Mesothelial cell of epicardium (in vitro differentiated cells): ENCODE measurements at regions not wholly inside any gene's neighbourhood (a gene's known extent, or its start where the extent isn't known, plus 50 kb on each side); places are given as distances from the start of the nearest gene placed in this dataset.

ENCODE experiments used
- DNase-seq, 2 experiments: peaks; one replicate each; pipeline ENCODE4 v3.0.0; 2021; ENCODE audit warnings: low spot score in 2 of 2; ENCODE audit not compliant: unreplicated experiment in 2 of 2
- H3K27ac Mint-ChIP-seq: 2 replicates; pipeline ENCODE4 v1.8.0; 2021; ENCODE audit warnings: mixed read lengths
- H3K27me3 Mint-ChIP-seq: 2 replicates; pipeline ENCODE4 v1.8.0; 2021; ENCODE audit warnings: low read depth, mixed read lengths
- H3K36me3 Mint-ChIP-seq: 2 replicates; pipeline ENCODE4 v1.8.0; 2021; ENCODE audit warnings: mixed read lengths
- H3K4me1 Mint-ChIP-seq: 2 replicates; pipeline ENCODE4 v1.8.0; 2021; ENCODE audit warnings: mixed read lengths
- H3K4me3 Mint-ChIP-seq: 2 replicates; pipeline ENCODE4 v1.8.0; 2021; ENCODE audit warnings: mild to moderate bottlenecking, moderate library complexity, mixed read lengths
- H3K9me3 Mint-ChIP-seq: 2 replicates; pipeline ENCODE4 v1.8.0; 2021; ENCODE audit warnings: mixed read lengths
- TF ChIP-seq, protein P1 (sequence below): fragments of 200-600 bp; sonication (generic); IDR thresholded peaks from one replicate; pipeline ENCODE4 v1.5.0; 2021; ENCODE audit warnings: antibody characterized with exemption; ENCODE audit not compliant: unreplicated experiment

DNA sequence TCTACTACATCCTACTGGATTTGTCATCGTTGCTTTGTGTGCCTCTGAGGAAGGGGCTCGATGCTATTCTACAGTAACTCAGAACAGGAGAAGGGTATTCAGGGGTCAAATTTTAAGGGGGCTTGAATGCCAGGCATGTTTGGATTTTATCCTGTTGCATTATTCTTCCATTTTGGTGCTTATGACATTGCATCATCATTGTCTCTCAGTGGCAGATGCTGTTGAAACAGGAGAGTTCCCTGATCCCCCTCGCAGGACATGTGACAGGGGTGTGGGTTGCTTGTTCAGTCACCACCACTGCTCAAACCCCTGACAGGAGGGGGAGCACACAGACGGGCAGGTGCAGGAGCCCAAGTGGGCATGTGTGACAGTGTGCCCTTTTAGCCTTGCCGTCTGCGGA, 156.7 kb downstream of the SLC4A3 start:
- H3K4me3 Mint-ChIP-seq = no peak overlapping the region

DNA sequence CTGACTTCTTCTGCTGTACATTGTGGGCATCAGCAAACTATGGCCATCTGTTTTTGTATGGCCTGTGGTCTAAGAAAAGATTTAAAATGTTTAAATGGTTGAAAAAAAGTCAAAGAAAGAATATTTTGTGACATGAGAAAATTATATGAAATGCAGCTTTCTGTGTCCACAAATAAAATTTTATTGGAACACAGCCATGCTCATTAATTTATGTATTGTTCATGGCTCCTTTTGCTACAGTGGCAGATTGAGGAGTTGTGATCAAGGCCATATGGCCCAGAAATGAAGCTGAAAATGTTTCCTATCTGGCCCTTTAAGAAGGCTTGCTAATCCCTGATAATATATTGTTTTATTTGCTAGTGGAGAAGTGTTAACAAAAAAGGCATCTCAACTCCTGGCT, 162.0 kb downstream of the SLC4A3 start:
- H3K4me3 Mint-ChIP-seq = no peak overlapping the region
- H3K27me3 Mint-ChIP-seq = peaks cover 19% of the 10 kb centered on the region
- DNase-seq = no peak
- no peaks in the 10 kb centered on the region for H3K36me3 Mint-ChIP-seq
- peaks cover 5% of the 10 kb centered on the region for H3K9me3 Mint-ChIP-seq
- TF ChIP-seq, protein P1, sequence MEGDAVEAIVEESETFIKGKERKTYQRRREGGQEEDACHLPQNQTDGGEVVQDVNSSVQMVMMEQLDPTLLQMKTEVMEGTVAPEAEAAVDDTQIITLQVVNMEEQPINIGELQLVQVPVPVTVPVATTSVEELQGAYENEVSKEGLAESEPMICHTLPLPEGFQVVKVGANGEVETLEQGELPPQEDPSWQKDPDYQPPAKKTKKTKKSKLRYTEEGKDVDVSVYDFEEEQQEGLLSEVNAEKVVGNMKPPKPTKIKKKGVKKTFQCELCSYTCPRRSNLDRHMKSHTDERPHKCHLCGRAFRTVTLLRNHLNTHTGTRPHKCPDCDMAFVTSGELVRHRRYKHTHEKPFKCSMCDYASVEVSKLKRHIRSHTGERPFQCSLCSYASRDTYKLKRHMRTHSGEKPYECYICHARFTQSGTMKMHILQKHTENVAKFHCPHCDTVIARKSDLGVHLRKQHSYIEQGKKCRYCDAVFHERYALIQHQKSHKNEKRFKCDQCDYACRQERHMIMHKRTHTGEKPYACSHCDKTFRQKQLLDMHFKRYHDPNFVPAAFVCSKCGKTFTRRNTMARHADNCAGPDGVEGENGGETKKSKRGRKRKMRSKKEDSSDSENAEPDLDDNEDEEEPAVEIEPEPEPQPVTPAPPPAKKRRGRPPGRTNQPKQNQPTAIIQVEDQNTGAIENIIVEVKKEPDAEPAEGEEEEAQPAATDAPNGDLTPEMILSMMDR = no peak
- no peak overlapping the region for H3K27ac Mint-ChIP-seq
- H3K4me1 Mint-ChIP-seq = no peaks in the 10 kb centered on the region

More for the DNA sequence above, 156.7 kb downstream of the SLC4A3 start:
- Mint-ChIP-seq H3K9me3 (no peaks in the 10 kb centered on the region), H3K4me1 (peaks cover 6% of the 10 kb centered on the region), H3K27me3 (peaks cover 13% of the 10 kb centered on the region), H3K36me3 (no peaks in the 10 kb centered on the region), H3K27ac (no peak overlapping the region)
- TF ChIP-seq, protein P1 = no peak
- no peak for DNase-seq

DNA sequence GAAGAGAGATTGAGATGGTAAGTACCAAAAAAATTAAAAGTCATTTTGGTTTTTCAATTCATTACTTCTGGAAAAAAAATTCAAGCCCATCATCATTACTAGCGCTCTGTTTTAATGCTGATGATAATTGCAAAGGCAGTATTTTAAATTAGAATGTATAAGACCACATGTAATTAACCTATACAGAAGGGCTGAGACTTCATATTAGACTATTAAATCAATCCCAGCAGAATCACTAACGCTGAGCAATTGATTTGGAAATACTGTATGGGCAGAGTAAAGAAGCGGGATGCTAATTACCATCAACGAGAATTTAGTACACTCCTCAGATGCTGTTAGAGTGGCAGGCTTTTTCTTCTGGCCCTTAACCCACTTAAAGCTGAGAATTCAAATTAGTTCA, 165.0 kb downstream of the SLC4A3 start:
- Mint-ChIP-seq H3K27me3 (peaks cover 11% of the 10 kb centered on the region), H3K36me3 (no peaks in the 10 kb centered on the region), H3K27ac (no peak overlapping the region), H3K4me1 (no peaks in the 10 kb centered on the region), H3K9me3 (peaks cover 12% of the 10 kb centered on the region), H3K4me3 (no peak overlapping the region)
- DNase-seq = no peak
- TF ChIP-seq, protein P1 = no peak

DNA sequence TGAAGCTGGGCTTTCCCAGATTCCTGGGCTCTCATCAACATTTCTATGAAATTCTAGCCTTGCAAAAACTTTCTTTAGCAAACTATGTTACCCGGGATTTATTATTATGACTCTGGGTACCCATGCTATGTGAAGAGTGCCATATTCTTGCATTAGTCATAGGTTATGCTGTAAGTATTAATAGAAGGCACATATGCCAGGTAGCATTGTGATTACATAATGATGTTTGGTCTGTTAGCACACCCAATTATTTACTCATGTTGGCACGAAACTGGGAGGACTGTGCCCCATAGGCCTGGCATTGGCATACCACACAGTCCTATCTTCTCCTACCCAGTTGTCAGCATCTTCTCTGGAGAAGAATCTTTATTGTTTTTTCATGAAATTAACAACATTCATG, 171.0 kb downstream of the SLC4A3 start:
- Mint-ChIP-seq H3K9me3 (peaks cover 21% of the 10 kb centered on the region), H3K4me1 (no peaks in the 10 kb centered on the region), H3K27me3 (peaks cover 2% of the 10 kb centered on the region), H3K36me3 (no peaks in the 10 kb centered on the region), H3K27ac (no peak overlapping the region), H3K4me3 (no peak overlapping the region)
- TF ChIP-seq, protein P1 = no peak
- no peak for DNase-seq

DNA sequence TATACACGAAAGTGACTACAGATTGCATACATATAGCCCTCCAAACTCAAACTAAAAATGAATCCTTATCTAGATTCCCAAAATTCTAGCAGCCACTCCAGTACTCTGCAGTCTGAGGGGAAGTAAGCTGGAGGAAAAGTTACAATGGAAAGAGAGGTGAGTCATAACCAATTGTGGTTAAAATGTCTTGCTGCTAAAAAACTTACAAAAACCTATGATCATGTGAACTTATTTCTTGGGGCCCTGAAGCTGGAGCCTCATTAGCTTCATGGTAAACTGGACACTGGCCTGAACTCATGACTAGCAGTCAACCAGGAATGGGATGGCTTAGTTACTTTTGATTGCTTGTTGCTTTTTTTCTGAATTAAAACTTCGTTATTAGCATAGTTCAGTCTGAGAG, 175.9 kb downstream of the SLC4A3 start:
- no peak for DNase-seq
- Mint-ChIP-seq H3K9me3 (peaks cover 28% of the 10 kb centered on the region), H3K27ac (no peak overlapping the region), H3K4me1 (no peaks in the 10 kb centered on the region), H3K4me3 (no peak overlapping the region), H3K27me3 (peaks cover 2% of the 10 kb centered on the region), H3K36me3 (no peaks in the 10 kb centered on the region)
- TF ChIP-seq, protein P1 = no peak

DNA sequence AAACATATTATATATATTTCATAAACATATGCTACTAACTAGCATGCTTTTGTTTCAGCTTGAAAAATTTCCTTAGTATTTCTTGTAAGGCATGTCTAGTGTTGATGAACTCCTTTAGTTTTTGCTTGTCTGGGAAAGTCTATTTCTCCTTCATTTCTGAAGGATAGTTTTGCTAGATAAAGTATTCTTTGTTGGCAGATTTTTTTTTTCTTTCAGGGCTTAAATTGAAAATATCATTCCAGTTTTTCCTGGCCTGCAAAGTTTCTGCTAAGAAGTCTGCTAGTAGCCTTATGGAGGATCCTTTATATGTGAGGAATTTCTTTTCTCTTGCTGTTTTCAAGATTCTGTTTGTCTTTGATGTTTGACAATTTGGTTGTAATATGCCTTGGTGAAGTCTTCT, 183.5 kb downstream of the SLC4A3 start:
- peaks cover 49% of the 10 kb centered on the region for H3K9me3 Mint-ChIP-seq
- TF ChIP-seq, protein P1 = no peak
- H3K27me3 Mint-ChIP-seq = no peaks in the 10 kb centered on the region
- no peak for DNase-seq
- H3K4me3 Mint-ChIP-seq = no peak overlapping the region
- H3K27ac Mint-ChIP-seq = no peak overlapping the region
- H3K4me1 Mint-ChIP-seq = no peaks in the 10 kb centered on the region
- H3K36me3 Mint-ChIP-seq = peaks cover 2% of the 10 kb centered on the region
